ENCODE measurements at regions not wholly inside any gene's neighbourhood (a gene's known extent, or its start where the extent isn't known, plus 50 kb on each side); places are given as distances from the start of the nearest gene placed in this dataset.
"Not testable (repeated sequence)": the region's sequence is repeated elsewhere in the genome, so short reads cannot be mapped to it uniquely, and the experiment has no call there.

DNA sequence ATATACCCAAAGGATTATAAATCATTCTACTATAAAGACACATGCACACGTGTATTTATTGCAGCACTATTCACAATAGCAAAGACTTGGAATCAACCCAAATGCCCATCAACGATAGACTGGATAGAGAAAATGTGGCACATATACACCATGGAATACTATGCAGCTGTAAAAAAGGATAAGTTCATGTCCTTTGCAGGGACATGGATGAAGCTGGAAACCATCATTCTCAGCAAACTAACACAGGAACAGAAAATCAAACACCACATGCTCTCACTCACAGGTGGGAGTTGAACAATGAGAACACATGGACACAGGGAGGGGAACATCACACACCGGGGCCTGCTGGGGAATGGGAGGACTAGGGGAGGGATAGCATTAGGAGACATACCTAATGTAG is 473.9 kb downstream of the SIPA1L2 start:
- not testable (repeated sequence) for TF ChIP-seq CTCF, POLR2A (IDR thresholded peaks at IDR 0.05)
